PC-9 (cell line): ENCODE measurements at regions not wholly inside any gene's neighbourhood (a gene's known extent, or its start where the extent isn't known, plus 50 kb on each side); places are given as distances from the start of the nearest gene placed in this dataset.

Experiments
- BruUV-seq: library from RNA; stranded (reverse); fragments of 400-500 nt; replicated peaks from 2 replicates; lab custom pipeline; 2021; lab: Mats Ljungman, UMichigan
- CTCF ChIA-PET: fragments of 300-600 bp; sonication (Branson Sonifier 250); formaldehyde crosslinking; loops from one replicate; lab custom pipeline; 2022; ENCODE audit warnings: antibody characterized with exemption; lab: Charles Lee
- POLR2A ChIA-PET: fragments of 300-600 bp; sonication (Branson Sonifier 250); formaldehyde crosslinking; loops from one replicate; lab custom pipeline; 2022; ENCODE audit warnings: antibody characterized with exemption; ENCODE audit not compliant: unreplicated experiment; lab: Charles Lee
- DNase-seq, 2 experiments: peaks; one replicate each; pipeline versions ENCODE4 v3.0.0 to v3.0.0-alpha.2; 2015 to 2022; ENCODE audit warnings: mixed read lengths in 1 of 2
- H2AFZ ChIP-seq: fragments of 200-600 bp; sonication (generic); 2 replicates; pipeline ENCODE4 v1.8.1; 2017; ENCODE audit warnings: antibody characterized with exemption
- H3F3A ChIP-seq: fragments of 200-600 bp; sonication (generic); 2 replicates; pipeline ENCODE4 v1.8.1; 2017; ENCODE audit warnings: antibody characterized with exemption, mild to moderate bottlenecking, low read depth; ENCODE audit not compliant: insufficient read depth
- H3K27ac ChIP-seq: fragments of 200-600 bp; sonication (generic); 2 replicates; pipeline ENCODE4 v1.6.1; 2016; ENCODE audit warnings: mixed run types
- H3K27me3 ChIP-seq: fragments of 200-600 bp; sonication (generic); 2 replicates; pipeline ENCODE4 v1.6.1; 2016; ENCODE audit warnings: low read depth, mixed run types; ENCODE audit not compliant: insufficient read depth
- H3K36me3 ChIP-seq: fragments of 200-600 bp; sonication (generic); 2 replicates; pipeline ENCODE4 v1.6.1; 2016; ENCODE audit warnings: low read depth, mixed run types
- H3K4me1 ChIP-seq: fragments of 200-600 bp; sonication (generic); replicated peaks from 2 replicates; pipeline ENCODE4 v1.6.1; 2016; ENCODE audit warnings: mixed run types; ENCODE audit not compliant: insufficient read depth
- H3K4me2 ChIP-seq: fragments of 200-600 bp; sonication (generic); 2 replicates; pipeline ENCODE4 v1.6.1; 2017; ENCODE audit warnings: mixed run types
- H3K4me3 ChIP-seq: fragments of 200-600 bp; sonication (generic); 2 replicates; pipeline ENCODE4 v1.6.1; 2016; ENCODE audit warnings: mixed run types
- H3K79me2 ChIP-seq: fragments of 200-600 bp; sonication (generic); 2 replicates; pipeline ENCODE4 v1.6.1; 2017; ENCODE audit warnings: low read depth, mixed run types
- H3K9me2 ChIP-seq: fragments of 200-600 bp; sonication (generic); 2 replicates; pipeline ENCODE4 v1.8.1; 2017; ENCODE audit warnings: mild to moderate bottlenecking; ENCODE audit not compliant: insufficient read depth
- H3K9me3 ChIP-seq: fragments of 200-600 bp; sonication (generic); 2 replicates; pipeline ENCODE4 v1.8.1; 2016; ENCODE audit warnings: low read depth; ENCODE audit not compliant: insufficient read depth
- H4K20me1 ChIP-seq: fragments of 200-600 bp; sonication (generic); 2 replicates; pipeline ENCODE4 v1.8.1; 2017; ENCODE audit not compliant: insufficient read depth
- EZH2 ChIP-seq: fragments of 200-600 bp; sonication (generic); IDR thresholded peaks from 2 replicates; pipeline ENCODE4 v1.8.0; 2017; ENCODE audit warnings: antibody characterized with exemption, low read depth
- intact Hi-C: fragments of 100-400 bp; cut with micrococcal nuclease; formaldehyde crosslinking; loops from one replicate; pipeline ENCODE4 v1.10.0; 2022; ENCODE audit not compliant: unreplicated experiment
- TF ChIP-seq, protein P1 (sequence below): fragments of 200-600 bp; sonication (generic); conservative IDR thresholded peaks from 2 replicates; pipeline ENCODE4 v1.6.1; 2017; ENCODE audit warnings: mixed run types, antibody characterized with exemption, mild to moderate bottlenecking, moderate library complexity

DNA sequence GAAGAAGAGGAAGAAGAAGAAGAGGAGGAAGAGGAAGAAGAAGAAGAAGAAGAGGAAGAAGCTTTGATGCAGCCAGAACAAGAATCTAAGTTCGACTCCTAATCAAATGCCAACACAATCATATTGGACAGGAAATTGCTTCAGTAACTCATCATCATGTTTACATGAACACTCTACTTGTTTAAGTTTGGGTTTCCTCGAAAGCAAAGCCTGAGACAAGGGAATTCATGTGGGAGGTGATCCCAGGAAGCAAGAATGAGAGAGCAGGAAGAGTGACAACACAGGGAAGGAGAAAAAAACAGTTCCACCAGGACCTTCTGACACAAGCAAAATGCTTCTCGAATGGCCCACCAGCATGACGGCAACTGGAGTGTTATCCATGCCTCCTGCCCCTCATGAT, 279.0 kb downstream of the PMP22 start:
- no peak for DNase-seq
- H3K36me3 ChIP-seq: no peaks in the 10 kb centered on the region
- POLR2A ChIA-PET: no interaction called here

DNA sequence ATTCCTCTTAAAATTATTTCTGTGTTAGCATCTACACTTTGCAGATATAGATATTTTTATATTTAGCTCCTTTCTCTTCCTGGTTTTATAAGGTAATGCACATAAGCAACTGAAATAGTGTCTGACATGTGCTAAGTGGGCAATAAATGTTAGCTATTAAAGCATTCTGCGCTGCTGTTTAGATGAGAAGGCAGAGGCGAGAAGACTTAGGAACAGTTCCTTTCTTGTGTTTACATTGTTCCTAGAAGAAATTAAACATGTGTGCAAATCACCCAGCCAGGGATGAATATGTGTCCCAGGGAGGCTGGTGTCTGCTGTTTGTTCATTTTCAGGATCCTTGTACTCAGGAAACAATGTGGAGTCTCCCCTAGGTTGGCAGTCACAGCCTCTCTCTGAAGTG, 292.3 kb downstream of the PMP22 start:
- H3K4me2 ChIP-seq: no peak overlapping the region
- no peak overlapping the region for H3K27ac ChIP-seq
- TF ChIP-seq EZH2: no peak
- TF ChIP-seq, protein P1, sequence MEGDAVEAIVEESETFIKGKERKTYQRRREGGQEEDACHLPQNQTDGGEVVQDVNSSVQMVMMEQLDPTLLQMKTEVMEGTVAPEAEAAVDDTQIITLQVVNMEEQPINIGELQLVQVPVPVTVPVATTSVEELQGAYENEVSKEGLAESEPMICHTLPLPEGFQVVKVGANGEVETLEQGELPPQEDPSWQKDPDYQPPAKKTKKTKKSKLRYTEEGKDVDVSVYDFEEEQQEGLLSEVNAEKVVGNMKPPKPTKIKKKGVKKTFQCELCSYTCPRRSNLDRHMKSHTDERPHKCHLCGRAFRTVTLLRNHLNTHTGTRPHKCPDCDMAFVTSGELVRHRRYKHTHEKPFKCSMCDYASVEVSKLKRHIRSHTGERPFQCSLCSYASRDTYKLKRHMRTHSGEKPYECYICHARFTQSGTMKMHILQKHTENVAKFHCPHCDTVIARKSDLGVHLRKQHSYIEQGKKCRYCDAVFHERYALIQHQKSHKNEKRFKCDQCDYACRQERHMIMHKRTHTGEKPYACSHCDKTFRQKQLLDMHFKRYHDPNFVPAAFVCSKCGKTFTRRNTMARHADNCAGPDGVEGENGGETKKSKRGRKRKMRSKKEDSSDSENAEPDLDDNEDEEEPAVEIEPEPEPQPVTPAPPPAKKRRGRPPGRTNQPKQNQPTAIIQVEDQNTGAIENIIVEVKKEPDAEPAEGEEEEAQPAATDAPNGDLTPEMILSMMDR: no peak
- no peak for DNase-seq
- intact Hi-C loops: no loop called here
- no peaks in the 10 kb centered on the region for H3K4me1 ChIP-seq
- H3K9me3 ChIP-seq: no peaks in the 10 kb centered on the region
- no peaks in the 10 kb centered on the region for H3K36me3 ChIP-seq
- no peaks in the 10 kb centered on the region for H3K27me3 ChIP-seq
- no peaks in the 10 kb centered on the region for H3K9me2 ChIP-seq
- no peak overlapping the region for H3K4me3 ChIP-seq
- ChIA-PET CTCF (no interaction called here), POLR2A (no interaction called here)
- no peaks in the 10 kb centered on the region for H4K20me1 ChIP-seq
- BruUV-seq: no TSS peak
- no peaks in the 10 kb centered on the region for H3F3A ChIP-seq
- H2AFZ ChIP-seq: no peak overlapping the region
- H3K79me2 ChIP-seq: no peaks in the 10 kb centered on the region

More for the DNA sequence above, 279.0 kb downstream of the PMP22 start:
- Histone ChIP-seq H3K4me1 (no peaks in the 10 kb centered on the region), H2AFZ (no peak overlapping the region), H3K9me2 (no peaks in the 10 kb centered on the region), H3K79me2 (no peaks in the 10 kb centered on the region), H3K27ac (no peak overlapping the region), H3K9me3 (no peaks in the 10 kb centered on the region), H4K20me1 (no peaks in the 10 kb centered on the region), H3K4me2 (no peak overlapping the region), H3K27me3 (no peaks in the 10 kb centered on the region), H3F3A (no peaks in the 10 kb centered on the region), H3K4me3 (no peak overlapping the region)
- intact Hi-C loops: no loop called here
- no TSS peak for BruUV-seq
- no peak for TF ChIP-seq EZH2
- TF ChIP-seq, protein P1: no peak
- CTCF ChIA-PET: no interaction called here

DNA sequence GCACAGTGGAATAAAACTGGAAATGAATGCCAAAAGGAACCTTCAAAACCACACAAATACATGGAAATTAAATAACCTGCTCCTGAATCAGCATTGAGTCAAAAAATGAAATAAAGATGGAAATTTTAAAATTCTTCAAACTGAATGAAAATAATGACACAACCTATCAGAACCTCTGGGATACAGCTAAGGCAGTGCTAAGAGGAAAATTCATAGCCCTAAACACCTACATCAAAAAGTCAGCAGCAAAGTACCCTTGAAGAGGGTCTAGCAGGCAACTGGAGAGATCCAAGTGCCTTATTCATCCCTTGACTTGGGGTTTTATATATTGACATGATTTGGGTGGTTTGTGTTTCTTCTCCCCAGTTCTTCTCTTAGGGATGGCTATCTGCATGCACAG, 294.1 kb downstream of the PMP22 start:
- Histone ChIP-seq H3K4me2 (no peak overlapping the region), H3K4me1 (no peaks in the 10 kb centered on the region), H3K36me3 (no peaks in the 10 kb centered on the region), H3K27me3 (no peaks in the 10 kb centered on the region), H3K9me2 (no peaks in the 10 kb centered on the region), H3F3A (no peaks in the 10 kb centered on the region), H4K20me1 (no peaks in the 10 kb centered on the region), H3K4me3 (no peak overlapping the region), H3K27ac (no peak overlapping the region), H3K9me3 (no peaks in the 10 kb centered on the region), H3K79me2 (no peaks in the 10 kb centered on the region), H2AFZ (no peak overlapping the region)
- no TSS peak for BruUV-seq
- intact Hi-C loops: no loop called here
- POLR2A ChIA-PET: no interaction called here
- TF ChIP-seq EZH2: no peak
- TF ChIP-seq, protein P1: no peak
- DNase-seq: no peak
- CTCF ChIA-PET: no interaction called here
